ENCODE measurements at regions not wholly inside any gene's neighbourhood (a gene's known extent, or its start where the extent isn't known, plus 50 kb on each side); places are given as distances from the start of the nearest gene placed in this dataset.
"Not testable (repeated sequence)": the region's sequence is repeated elsewhere in the genome, so short reads cannot be mapped to it uniquely, and the experiment has no call there.

DNA sequence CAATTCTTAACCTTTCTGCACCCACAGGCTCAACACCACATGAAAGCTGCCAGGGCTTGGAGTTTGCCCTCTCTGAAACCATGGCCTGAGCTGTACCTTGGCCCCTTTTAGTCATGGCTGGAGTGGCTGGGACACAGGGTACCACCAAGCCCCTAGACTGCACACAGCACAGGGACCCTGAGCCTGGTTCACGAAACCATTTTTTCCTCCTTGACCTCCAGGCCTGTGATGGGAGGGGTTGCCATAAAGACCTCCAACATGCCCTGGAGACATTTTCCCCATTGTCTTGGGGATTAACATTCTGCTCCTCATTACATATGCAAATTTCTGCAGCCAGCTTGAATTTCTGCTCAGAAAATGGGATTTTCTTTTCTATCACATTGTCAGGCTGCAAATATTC is 113.4 kb downstream of the XPNPEP1 start:
- not testable (repeated sequence) for H3K4me1 Mint-ChIP-seq, H3K27ac Mint-ChIP-seq, H3K4me3 Mint-ChIP-seq, DNase-seq, H3K36me3 Mint-ChIP-seq
- Mint-ChIP-seq H3K9me3 (peaks cover 2 to 17% (median 5%) of the 10 kb centered on the region in 6 donors), H3K27me3 (ENCODE audit: low read depth in 3 of 3) (peaks cover 0 to 18% (median 2%) of the 10 kb centered on the region in 3 donors)

DNA sequence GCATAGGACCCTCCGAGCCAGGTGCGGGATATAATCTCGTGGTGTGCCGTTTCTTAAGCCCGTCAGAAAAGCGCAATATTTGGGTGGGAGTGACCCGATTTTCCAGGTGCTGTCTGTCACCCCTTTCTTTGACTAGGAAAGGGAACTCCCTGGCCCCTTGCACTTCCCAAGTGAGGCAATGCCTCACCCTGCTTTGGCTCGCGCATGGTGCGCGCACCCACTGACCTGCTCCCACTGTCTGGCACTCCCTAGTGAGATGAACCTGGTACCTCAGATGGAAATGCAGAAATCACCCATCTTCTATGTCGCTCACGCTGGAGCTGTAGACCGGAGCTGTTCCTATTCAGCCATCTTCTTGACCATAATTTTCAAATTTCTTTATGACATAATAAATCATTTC is 122.1 kb downstream of the XPNPEP1 start:
- H3K27me3 Mint-ChIP-seq (ENCODE audit: low read depth in 3 of 3); H3K27ac Mint-ChIP-seq; H3K4me1 Mint-ChIP-seq; DNase-seq; H3K4me3 Mint-ChIP-seq; H3K36me3 Mint-ChIP-seq: not testable (repeated sequence)
- peaks cover 0 to 20% (median 4%) of the 10 kb centered on the region in 6 donors for H3K9me3 Mint-ChIP-seq

DNA sequence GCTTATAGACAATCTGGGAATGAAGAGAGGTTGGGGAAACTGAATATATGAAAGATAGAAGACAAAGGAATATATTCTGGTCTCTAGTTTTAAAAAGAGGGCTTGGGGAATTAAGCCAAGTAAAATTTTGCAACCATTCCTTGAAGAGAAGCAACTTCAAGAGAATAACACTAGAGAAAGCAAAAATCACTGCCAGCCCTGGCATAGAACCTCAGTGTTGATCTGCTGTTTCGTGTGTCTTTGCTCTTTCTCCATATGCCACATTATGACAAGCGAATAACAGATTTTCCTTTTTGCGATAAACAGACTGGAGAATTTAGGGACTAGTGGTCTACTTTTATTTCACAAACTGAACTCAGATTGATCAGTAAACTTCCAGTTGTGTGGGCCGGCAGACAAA is 132.7 kb downstream of the XPNPEP1 start:
- Mint-ChIP-seq H3K4me3 (no peak overlapping the region), H3K36me3 (peaks cover 0 to 3% (median 0%) of the 10 kb centered on the region in 3 donors), H3K9me3 (peaks cover 0 to 2% (median 0%) of the 10 kb centered on the region in 6 donors), H3K27ac (no peak overlapping the region), H3K4me1 (no peaks in the 10 kb centered on the region), H3K27me3 (ENCODE audit: low read depth in 3 of 3) (peaks cover 1 to 19% (median 3%) of the 10 kb centered on the region in 3 donors)
- no peak for DNase-seq

DNA sequence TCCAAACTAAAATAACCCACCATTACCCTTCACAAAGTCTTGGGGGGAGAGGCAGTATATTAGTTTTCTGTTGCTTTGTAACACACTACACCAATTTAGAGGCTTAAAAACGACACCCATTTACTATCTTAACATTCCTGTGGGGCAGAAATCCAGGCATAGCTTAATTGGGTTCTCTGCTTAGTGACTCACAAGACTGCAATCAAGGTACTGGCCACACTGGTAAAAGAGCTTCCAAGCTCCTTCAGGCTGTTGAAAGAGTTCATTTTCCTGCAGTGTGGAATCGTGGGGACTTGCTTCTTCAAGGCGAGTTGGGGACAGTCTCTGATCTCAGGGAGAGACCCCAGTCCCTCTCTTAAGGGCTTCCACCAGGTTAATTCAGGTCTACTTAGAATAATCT is 139.1 kb downstream of the XPNPEP1 start:
- no peak for DNase-seq
- Mint-ChIP-seq H3K4me1 (no peaks in the 10 kb centered on the region), H3K27ac (no peak overlapping the region), H3K27me3 (ENCODE audit: low read depth in 3 of 3) (peaks cover 4 to 16% (median 4%) of the 10 kb centered on the region in 3 donors), H3K36me3 (no peaks in the 10 kb centered on the region), H3K9me3 (peaks cover 0 to 2% (median 0%) of the 10 kb centered on the region in 6 donors), H3K4me3 (no peak overlapping the region)

DNA sequence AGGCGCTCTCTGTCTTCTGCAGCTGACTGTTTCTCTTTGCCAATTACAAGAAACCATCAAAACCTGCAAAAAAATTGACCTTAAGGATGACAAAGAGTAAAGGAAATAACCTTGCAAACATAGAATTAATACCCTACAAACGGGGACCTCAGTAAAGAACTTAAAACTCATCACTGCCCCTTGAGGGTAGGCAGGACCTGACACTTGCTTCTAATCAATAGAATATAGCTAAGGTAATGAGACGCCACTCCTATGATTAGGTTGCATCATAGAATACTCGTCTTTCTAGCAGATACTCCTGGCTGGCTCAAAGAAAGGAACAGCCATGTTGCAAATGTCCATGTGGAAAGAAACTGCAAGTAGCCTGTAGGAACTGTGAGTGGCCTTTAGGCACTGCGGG is 140.0 kb downstream of the XPNPEP1 start:
- DNase-seq, result no peak
- no peak overlapping the region for H3K27ac Mint-ChIP-seq
- no peak overlapping the region for H3K4me3 Mint-ChIP-seq
- H3K9me3 Mint-ChIP-seq, result peaks cover 0 to 1% (median 0%) of the 10 kb centered on the region in 6 donors
- peaks cover 3 to 12% (median 4%) of the 10 kb centered on the region in 3 donors for H3K27me3 Mint-ChIP-seq (ENCODE audit: low read depth in 3 of 3)
- no peaks in the 10 kb centered on the region for H3K4me1 Mint-ChIP-seq
- no peaks in the 10 kb centered on the region for H3K36me3 Mint-ChIP-seq

DNA sequence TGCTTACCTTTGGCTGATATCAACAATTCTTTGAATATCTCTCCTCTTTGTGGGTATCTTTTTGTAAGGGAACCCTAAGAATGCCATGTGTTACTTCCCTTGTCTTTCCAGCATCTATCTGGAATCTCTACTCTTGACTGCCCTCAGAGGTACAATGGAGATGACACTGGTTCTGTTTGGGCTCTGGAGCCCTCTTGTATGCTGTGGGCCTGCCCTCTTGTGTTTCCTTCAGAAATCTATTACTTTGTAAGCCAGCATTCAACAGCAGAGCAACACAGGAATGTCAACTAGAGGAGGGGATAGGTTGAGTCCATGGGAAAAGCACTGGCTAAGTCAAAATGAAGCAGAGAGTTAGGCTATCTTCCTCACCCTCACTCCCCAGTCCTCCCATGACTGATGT is 142.3 kb downstream of the XPNPEP1 start:
- DNase-seq, result no peak

DNA sequence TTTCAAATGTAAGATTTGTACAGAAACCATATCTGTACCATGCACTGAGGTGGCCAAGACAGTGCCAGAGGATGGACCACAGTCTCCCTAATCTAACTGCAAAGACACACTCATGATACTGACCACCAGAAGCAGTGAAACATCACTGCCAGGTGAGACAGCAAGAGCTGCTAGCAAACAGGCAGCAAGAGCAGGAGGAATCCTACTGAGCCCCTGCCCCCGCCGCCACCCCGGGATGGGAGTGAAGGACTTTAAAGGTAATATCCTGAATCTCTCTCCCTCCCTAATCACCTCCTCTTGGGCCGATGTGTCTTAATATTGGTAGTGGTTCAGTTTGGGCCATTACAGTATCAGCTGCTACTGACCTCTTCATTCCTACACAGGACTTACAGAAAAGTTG is 144.3 kb downstream of the XPNPEP1 start:
- Mint-ChIP-seq H3K27me3 (ENCODE audit: low read depth in 3 of 3) (peaks cover 3 to 7% (median 4%) of the 10 kb centered on the region in 3 donors), H3K4me1 (no peaks in the 10 kb centered on the region), H3K4me3 (no peak overlapping the region), H3K27ac (no peak overlapping the region), H3K36me3 (no peaks in the 10 kb centered on the region), H3K9me3 (peaks cover 0 to 5% (median 0%) of the 10 kb centered on the region in 6 donors)
- no peak for DNase-seq

More for the DNA sequence above, 142.3 kb downstream of the XPNPEP1 start:
- H3K4me3 Mint-ChIP-seq, result no peak overlapping the region
- H3K36me3 Mint-ChIP-seq, result no peaks in the 10 kb centered on the region
- no peaks in the 10 kb centered on the region for H3K4me1 Mint-ChIP-seq
- H3K9me3 Mint-ChIP-seq, result peaks cover 0 to 5% (median 0%) of the 10 kb centered on the region in 6 donors
- no peak overlapping the region for H3K27ac Mint-ChIP-seq
- peaks cover 3 to 12% (median 4%) of the 10 kb centered on the region in 3 donors for H3K27me3 Mint-ChIP-seq (ENCODE audit: low read depth in 3 of 3)

DNA sequence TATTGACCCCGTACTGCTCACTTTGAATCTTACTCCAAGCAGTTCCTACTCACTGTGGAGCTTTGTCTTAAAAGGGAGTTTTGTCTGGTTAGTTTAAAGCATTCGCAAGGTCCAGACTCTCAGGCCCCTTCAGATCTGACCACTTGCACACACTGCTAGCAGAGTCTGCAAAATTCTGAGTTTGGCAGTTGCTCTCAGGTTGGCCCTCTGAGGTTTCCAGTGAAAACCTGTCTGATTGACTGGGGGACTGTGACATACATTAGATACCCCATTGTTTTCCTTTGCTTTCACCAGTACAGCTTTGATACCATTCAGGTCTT is 149.2 kb downstream of the XPNPEP1 start:
- H3K4me3 Mint-ChIP-seq, result no peak overlapping the region
- H3K4me1 Mint-ChIP-seq, result no peaks in the 10 kb centered on the region
- DNase-seq, result no peak
- H3K27ac Mint-ChIP-seq, result no peak overlapping the region
- peaks cover 0 to 2% (median 2%) of the 10 kb centered on the region in 3 donors for H3K27me3 Mint-ChIP-seq (ENCODE audit: low read depth in 3 of 3)
- no peaks in the 10 kb centered on the region for H3K36me3 Mint-ChIP-seq
- peaks cover 0 to 5% (median 0%) of the 10 kb centered on the region in 6 donors for H3K9me3 Mint-ChIP-seq

DNA sequence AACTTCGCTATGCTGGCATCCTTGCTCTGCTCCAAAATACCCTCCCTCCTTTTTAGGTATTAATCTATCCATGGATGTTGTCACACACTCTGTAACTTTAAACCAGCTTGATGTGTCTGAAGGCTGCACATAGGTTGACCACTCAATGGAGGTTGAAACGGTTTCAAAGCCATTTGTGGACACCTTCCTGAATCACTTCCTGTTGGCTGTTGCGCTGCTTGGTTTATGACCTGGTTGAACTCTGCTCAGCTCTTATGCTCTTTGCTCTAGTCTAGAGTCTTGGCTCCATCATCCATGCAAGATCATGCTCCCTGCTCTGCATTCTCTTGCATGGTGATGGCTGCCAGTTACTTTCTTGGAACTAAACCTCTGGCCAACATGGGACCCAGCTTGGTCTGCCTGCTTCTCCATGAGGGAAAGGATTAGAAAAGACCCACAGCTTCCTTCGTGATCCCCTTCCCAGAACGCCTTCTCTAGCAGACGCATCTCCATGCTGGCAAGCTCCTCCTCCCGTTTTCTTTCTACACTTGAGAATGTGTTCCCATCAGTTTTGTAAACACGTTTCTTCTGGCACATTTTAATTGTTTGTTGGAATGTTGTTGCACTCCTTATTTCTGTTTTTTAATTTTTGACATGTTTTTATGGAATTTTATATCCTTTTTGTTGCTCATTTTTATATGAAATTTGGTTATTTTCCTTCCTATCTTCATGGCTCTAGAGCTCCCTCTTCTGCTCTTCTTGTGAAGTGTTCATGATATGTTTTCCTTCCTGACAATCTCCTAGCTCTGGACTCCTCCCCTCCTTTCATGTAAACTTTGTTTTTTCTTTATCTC is 149.8 kb downstream of the XPNPEP1 start:
- H3K4me3 Mint-ChIP-seq, result no peak overlapping the region
- H3K36me3 Mint-ChIP-seq, result no peaks in the 10 kb centered on the region
- peaks cover 0 to 2% (median 0%) of the 10 kb centered on the region in 3 donors for H3K27me3 Mint-ChIP-seq (ENCODE audit: low read depth in 3 of 3)
- no peak overlapping the region for H3K27ac Mint-ChIP-seq
- H3K9me3 Mint-ChIP-seq, result peaks cover 0 to 5% (median 0%) of the 10 kb centered on the region in 6 donors
- DNase-seq, result no peak
- no peaks in the 10 kb centered on the region for H3K4me1 Mint-ChIP-seq

DNA sequence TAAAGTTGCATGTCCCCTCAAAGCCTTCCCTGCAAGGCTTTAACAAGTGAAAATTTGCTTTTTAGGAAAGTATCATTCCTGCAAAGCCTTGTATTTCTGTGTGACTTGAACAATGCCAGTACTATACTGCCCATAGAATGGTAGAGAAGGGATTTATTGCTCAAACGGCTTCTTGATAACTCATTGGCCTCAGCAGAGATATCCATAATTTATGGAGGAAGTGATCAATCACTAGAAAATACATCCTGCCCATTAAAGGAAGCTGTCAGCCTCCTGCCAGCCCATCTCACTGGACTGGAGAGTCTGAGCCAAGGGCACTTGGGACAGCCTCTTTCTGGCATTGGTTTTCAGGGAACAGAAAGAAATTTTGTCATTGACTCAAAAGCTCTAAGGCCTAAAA is 152.6 kb downstream of the XPNPEP1 start:
- H3K27me3 Mint-ChIP-seq (ENCODE audit: low read depth in 3 of 3), result peaks cover 0 to 3% (median 0%) of the 10 kb centered on the region in 3 donors
- H3K9me3 Mint-ChIP-seq, result no peaks in the 10 kb centered on the region
- H3K4me1 Mint-ChIP-seq, result no peaks in the 10 kb centered on the region
- no peaks in the 10 kb centered on the region for H3K36me3 Mint-ChIP-seq
- DNase-seq, result no peak
- no peak overlapping the region for H3K27ac Mint-ChIP-seq
- H3K4me3 Mint-ChIP-seq, result no peak overlapping the region

DNA sequence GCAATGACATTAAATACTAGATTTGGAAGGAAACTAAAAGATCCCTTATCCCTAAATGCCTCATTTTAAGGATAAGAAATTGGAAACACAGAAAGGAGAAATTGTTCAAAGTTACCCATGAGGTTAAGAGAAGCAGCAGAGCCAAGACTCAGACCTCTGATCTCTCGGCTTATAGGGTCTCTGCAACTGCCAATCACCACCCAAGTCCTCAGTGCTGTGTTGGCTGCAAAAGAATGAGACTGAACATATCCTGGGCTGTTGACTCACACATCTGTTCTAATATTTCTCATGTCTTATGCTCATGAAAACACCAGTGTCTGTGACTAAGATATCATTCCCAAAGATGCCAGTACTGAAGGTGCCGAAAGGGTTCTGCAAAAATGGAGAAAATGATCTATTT is 153.3 kb downstream of the XPNPEP1 start:
- H3K27ac Mint-ChIP-seq, result no peak overlapping the region

DNA sequence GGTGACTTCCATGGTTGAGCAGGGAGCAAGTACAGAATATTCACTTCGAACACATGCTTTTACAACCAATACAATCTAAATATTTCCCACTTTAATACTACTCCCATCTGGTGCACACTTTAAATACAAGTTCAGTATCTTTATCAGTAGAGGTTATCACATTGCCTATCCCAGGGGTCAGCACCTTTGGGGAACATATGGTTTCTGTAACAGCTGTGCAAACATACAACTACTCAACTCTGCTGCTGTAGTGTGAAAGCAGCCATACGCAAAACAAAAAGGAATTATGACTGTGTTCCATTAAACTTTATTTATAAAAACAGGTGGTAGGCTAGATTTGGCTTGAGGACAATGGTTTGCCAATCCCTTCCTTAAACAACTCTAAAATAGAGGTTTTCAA is 157.5 kb downstream of the XPNPEP1 start:
- Mint-ChIP-seq H3K4me1 (no peaks in the 10 kb centered on the region), H3K36me3 (no peaks in the 10 kb centered on the region), H3K27ac (no peak overlapping the region), H3K27me3 (ENCODE audit: low read depth in 3 of 3) (peaks cover 0 to 4% (median 2%) of the 10 kb centered on the region in 3 donors), H3K4me3 (no peak overlapping the region), H3K9me3 (no peaks in the 10 kb centered on the region)
- no peak for DNase-seq

More for the DNA sequence above, 153.3 kb downstream of the XPNPEP1 start:
- Mint-ChIP-seq H3K9me3 (no peaks in the 10 kb centered on the region), H3K4me3 (no peak overlapping the region), H3K36me3 (no peaks in the 10 kb centered on the region), H3K27me3 (ENCODE audit: low read depth in 3 of 3) (peaks cover 0 to 4% (median 0%) of the 10 kb centered on the region in 3 donors), H3K4me1 (no peaks in the 10 kb centered on the region)
- DNase-seq, result no peak

DNA sequence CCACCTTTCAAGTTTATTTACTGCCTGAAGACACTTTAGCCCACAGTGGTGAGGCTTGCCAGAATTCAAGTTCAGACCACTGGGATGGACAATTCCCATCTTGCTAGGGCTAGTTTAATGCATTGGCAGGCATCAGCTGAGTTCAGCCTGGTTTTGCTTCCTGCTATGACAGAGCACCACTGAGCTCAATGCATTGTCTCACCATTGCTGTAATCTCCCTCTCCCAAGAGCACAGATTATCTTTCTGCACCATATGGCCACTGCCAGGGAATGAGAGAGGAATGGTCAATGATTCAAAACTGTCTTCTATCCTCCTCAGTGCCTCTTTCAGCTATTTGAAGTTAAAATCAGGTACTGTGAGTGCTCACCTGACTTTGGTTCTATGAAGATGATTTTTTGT is 160.8 kb downstream of the XPNPEP1 start:
- no peak for DNase-seq
- Mint-ChIP-seq H3K36me3 (no peaks in the 10 kb centered on the region), H3K9me3 (no peaks in the 10 kb centered on the region), H3K4me1 (no peaks in the 10 kb centered on the region), H3K27me3 (ENCODE audit: low read depth in 3 of 3) (peaks cover 2 to 5% (median 4%) of the 10 kb centered on the region in 3 donors), H3K27ac (no peak overlapping the region), H3K4me3 (no peak overlapping the region)

DNA sequence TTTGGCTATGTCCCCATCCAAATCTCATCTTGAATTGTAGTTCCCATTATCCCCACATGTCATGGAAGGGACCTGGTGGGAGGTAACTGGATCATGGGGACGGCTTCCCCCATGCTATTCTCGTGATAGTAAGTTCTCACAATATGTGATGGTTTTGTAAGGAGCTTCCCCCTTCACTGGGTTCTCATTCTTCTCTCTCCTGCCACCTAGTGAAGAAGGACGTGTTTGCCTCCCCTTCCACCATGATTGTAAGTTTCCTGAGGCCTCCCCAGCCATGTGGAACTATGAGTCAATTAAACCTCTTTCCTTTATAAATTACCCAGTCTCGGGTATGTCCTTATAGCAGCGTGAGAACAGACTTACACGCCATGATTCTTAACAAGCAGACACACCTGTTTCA is 165.6 kb downstream of the XPNPEP1 start:
- not testable (repeated sequence) for H3K36me3 Mint-ChIP-seq; H3K27me3 Mint-ChIP-seq (ENCODE audit: low read depth in 3 of 3); DNase-seq; H3K4me1 Mint-ChIP-seq; H3K9me3 Mint-ChIP-seq; H3K4me3 Mint-ChIP-seq; H3K27ac Mint-ChIP-seq

DNA sequence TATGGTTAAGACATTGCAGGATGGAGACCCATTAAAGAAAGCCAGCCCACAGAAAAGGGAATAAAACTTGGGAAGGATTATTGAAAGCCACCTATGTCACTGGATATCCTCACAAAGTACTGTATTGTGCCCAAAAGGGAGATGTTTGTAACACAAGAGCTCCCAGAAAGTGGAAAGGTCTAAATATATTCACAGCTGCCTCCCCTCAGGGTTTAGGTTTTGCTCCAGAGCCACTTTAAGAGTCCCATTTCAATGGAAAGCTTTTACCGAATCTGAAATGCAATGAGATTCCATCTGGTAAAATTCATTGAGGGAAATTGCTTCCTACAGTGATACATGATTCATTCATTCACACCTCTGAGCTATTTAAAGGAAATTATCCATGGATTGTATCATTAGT is 176.4 kb downstream of the XPNPEP1 start:
- Mint-ChIP-seq H3K36me3 (no peaks in the 10 kb centered on the region), H3K9me3 (no peaks in the 10 kb centered on the region), H3K27me3 (ENCODE audit: low read depth in 3 of 3) (peaks cover 4 to 6% (median 4%) of the 10 kb centered on the region in 3 donors), H3K4me1 (no peaks in the 10 kb centered on the region), H3K4me3 (no peak overlapping the region), H3K27ac (no peak overlapping the region)
- no peak for DNase-seq
